Forelimb muscle (tissue), 1 donor: ENCODE measurements at regions not wholly inside any gene's neighbourhood (a gene's known extent, or its start where the extent isn't known, plus 50 kb on each side); places are given as distances from the start of the nearest gene placed in this dataset.
"Not testable (repeated sequence)": the region's sequence is repeated elsewhere in the genome, so short reads cannot be mapped to it uniquely, and the experiment has no call there.

Experiments
- DNase-seq: peaks from one replicate; pipeline ENCODE4 v3.0.0-alpha.2; 2013; ENCODE audit warnings: low read depth

DNA sequence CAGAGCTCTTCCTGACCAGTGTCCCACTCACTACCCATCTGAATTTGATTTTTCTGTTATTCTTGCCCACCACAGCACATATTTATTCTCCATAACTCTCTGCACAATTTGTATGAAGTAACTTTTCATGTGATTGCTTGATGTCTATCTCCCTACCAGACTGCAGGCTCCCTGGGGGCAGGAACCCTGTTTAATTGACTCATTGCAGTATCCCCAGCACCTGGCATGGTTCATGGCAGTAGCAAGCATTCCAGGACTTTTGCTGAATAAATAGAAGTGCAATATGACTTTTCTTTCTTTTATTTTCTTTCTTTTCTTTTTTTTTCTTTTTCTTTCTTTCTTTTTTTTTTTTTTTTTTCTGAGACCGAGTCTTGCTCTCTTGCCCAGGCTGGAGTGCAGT lies 88.7 kb upstream of the XPO1 start:
- DNase-seq, result no peak

DNA sequence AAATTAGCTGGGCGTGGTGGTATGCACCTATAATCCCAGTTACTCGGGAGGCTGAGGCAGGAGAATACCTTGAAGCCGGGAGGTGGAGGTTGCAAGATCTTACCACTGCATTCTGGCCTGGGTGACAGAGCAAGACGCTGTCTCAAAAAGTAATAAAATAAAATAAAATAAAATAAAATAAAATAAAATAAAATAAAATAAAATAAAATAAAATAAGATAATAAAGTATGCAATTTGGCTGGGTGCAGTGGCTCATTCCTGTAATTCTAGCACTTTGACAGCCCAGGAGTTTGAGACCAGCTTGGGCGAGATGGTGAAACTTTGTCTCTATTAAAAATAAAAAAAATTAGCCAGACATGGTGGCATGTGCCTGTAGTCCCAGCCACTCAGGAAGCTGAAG lies 85.6 kb upstream of the XPO1 start:
- DNase-seq, result no peak

DNA sequence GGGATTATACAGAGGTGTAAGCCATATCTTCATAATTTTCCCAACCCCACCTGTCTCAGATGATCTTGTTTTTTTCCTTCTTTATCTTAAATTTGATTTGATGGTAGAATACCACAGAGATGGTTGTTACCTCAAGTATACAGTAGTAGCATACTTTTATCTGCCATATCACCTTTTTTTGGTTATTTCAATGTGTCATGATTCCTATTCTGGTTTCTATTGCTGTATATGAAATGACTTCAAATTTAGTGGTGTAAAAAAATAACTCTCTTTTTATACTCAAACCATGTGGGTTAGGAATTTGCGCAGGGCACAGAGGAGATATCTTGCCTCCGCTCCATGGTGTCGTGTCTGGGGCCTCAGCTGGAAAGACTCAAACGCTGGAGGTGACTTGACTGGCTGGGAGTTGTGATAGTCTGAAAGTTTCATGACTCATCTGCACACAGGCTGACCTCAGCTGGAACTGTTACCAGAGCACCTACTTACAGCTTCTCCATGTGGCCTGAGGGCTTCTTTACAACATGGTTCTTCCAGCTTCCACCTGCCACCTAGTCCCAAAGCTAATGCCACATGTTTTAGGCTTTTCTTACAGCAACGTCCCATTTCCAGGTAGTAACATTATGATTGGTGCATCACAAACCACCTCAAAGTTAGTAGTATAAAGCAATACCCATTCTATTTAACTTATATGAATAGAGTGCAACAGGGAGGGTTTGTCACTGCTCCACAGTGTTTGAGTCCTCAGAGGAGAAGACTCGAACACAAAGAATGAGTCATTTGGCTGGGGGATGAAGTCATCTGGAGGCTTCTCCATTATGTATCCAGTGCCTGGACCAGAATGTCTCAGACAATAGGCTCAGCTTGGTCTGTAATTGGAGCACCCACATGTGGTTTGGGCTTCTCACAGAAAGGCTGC lies 82.3 kb upstream of the XPO1 start:
- DNase-seq, result no peak

DNA sequence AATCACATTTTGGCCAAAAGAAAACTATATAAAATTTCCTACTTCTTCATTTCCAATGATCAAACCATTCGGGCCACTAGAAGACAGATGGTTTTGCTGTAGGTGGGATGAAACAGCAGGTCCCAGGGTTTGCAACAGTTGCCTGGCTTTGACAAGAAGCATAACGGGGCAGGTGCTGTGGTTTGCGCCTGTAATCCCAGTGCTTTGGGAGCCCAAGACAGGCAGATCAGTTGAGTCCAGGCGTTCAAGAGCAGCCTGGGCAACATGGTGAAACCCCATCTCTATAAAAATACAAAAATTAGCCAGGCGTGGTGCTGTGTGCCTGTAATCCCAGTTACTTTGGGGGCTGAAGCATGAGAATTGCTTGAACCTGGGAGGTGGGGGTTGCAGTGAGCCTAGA lies 81.4 kb upstream of the XPO1 start:
- DNase-seq, result no peak

DNA sequence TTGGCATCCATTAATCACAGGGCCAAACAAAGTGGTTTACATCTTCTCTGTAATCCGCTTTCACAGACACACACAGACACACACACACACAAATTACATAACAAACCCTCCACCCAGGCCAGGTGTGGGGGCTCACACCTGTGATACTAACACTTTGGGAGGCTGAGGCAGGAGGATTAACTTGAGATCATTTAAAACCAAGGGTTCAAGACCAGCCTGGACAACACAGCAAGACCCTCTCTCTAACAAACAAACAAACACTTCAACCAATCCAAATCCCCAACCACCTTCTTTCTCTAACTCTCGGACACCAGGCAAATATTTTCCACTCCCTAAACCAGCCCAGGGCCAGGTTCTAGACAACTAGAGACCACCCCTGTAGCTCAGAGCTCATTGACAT lies 79.5 kb upstream of the XPO1 start:
- no peak for DNase-seq

DNA sequence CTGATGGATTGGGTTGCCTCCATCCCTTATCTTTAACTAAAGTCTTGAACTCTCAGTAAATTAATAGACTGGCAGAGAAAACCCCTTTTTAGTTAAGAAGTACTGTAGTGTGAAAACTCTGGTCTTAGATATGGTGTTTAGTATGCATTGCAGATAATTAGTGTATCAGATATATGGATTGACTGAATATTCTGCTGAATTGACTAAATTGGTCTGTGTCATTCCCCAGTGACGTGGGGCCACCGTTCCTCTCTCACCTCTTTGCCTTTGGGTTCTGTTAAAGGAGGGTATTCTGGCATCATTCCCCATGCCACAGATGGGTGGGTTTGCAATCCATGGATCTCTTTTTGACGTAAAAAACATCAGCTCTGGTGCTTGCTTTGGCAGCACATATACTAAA lies 67.1 kb upstream of the XPO1 start:
- DNase-seq, result no peak

DNA sequence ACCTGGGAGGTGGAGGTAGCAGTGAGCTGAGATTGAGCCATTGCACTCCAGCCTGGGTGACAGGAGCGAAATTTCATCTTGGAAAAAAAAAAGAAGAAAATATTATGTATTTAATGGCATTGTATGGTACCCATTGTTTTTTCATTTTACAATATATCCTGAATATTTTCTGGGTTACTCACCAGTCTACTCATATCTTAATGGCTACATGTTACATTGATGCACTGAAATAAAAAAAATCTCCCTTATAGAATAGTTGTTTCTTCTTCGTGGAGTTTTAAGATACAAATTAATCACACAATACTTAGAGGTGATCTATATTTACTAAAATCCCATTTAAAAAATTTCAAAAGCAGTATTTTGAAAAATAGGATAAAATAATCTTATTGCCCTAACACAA lies 66.3 kb upstream of the XPO1 start:
- DNase-seq, result no peak

DNA sequence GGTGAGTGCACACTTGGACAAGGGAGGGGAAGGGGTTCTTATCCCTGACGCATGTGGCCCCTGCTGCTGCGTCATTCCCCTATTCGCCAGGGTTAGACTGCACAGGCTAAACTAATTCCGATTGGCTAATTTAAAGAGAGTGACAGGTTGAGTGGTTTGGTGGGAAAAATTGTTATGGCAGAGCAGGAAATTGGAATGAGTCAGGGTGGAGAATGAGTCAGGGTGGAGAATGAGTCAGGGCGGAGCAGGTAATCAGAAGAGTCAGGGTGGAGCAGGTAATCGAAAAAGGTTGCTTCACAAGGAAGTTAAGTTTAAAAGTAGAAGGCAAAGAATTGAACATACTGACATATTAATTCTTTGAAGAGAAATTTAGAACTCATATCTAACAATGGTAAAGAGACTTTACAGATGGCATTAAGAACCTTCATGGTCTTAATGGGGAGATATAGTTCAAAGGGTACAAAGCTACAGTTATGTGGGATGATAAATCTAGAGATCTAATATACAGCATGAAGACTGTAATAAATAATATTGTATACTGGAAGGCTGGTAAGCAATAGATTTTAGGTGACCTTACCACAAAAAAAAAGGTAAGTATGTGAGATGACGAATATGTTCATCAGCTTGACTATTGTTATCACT lies 60.5 kb upstream of the XPO1 start:
- not testable (repeated sequence) for DNase-seq

DNA sequence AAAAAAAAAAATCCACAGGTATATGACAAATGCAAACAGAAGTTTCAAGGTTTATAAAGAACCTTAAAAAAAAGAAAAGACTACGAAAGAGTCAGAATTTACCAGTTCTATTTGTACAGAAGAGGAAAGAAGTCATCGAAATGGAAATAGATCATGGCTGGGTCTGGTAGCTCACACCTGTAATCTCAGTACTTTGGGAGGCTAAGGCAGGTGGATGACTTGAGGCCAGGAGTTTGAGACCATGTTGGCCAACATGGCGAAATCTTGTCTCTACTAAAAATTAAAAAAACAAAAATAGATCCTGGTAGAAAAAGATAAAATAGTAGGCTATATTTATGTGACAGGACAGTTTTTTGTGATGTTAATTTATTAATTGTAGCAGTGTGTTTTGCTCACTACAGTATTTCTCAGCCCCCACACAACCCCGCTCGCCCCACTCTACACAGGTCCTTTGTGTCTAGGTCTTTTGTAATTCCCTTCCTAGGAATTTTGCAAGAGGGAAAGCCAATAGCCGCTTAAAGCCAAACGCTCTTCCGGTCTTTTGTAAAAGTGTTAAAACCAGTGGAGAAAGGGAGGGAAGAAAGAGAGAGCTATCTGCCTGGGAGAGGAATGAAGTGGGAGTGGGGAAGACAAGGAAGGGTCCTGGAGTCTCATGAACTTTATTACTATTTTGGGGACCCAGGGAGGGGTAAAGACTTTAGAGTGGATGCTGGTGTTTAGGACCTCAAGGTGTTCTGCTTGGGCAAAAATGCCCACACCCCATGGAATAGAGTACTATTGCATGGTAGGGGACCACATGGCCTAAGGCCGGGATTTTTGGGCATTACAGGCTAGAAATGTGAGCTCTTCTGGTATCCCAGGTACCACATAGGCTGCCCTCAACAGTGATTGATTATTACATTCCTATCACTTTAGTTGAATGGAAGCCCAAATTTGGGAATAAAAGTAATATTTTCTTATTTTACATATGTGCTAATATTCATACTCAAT lies 59.4 kb upstream of the XPO1 start:
- DNase-seq, result no peak

DNA sequence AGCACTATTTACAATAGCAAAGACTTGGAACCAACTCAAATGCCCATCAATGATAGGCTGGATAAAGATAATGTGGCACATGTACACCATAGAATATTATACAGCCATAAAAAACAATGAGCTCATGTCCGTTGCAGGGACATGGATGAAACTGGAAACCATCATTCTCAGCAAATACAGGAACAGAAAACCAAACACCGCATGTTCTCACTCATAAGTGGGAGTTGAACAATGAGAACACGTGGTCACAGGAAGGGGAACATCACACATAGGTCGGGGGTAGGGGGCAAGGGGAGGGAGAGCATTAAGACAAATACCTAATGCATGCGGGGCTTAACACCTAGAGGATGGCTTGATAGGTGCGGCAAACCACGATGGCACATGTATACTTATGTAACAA lies 56.0 kb upstream of the XPO1 start:
- DNase-seq, result not testable (repeated sequence)

DNA sequence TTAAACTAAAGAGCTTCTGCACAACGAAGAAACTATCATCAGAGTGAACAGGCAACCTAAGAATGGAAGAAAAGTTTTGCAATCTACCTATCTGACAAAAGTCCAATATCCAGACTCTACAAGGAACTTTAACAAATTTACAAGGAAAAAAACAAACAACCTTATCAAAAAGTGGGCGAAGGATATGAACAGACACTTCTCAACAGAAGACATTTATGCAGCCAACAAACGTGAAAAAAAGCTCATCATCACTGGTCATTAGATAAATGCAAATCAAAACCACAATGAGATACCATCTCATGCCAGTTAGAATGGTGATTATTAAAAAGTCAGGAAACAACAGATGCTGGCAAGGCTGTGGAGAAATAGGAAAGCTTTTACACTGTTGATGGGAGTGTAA lies 55.5 kb upstream of the XPO1 start:
- not testable (repeated sequence) for DNase-seq

DNA sequence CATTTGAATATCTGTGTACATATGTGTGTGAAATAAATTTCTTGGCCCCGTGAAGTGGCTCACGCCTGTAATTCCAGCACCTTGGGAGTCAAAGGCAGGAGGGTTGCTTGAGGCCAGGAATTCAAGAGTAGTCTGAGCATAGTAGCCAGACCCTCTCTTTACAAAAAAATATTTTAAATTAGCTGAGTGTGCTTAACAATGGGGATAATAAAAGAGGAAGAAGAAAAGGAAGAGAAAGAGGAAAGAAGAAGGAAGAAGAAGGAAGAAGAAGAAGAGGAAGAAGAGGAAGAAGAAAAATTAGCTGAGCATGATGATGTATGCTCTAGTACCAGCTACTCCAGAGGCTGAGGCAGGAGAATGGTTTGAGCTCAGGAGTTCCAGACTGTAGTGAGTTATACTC lies 52.1 kb upstream of the XPO1 start:
- no peak for DNase-seq

DNA sequence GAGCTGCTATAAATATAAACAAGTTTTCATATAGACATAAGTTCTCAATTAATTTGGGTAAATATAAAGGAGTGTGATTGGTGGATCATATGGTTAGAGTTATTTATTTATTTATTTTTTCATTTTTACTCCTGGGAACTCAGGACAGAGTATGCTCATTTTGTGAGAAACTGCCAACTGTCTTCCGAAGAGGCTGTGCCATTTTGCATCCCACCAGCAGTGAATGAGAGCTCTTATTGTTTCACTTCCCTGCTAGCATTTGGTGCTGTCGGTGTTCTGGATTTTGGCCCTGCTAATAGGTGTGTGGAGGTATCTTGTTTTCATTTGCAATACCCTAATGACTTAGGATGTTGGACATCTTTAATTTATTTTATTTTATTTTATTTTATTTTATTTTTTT lies 50.4 kb upstream of the XPO1 start:
- DNase-seq, result no peak
